DND-41 (cell line): ENCODE measurements at regions not wholly inside any gene's neighbourhood (a gene's known extent, or its start where the extent isn't known, plus 50 kb on each side); places are given as distances from the start of the nearest gene placed in this dataset.

Source experiments
- EZH2 ChIP-seq: IDR thresholded peaks from 3 replicates; pipeline ENCODE4 v1.6.1; 2012; ENCODE audit warnings: borderline replicate concordance, low read depth, mild to moderate bottlenecking, moderate library complexity, low read length, inconsistent platforms; ENCODE audit not compliant: severe bottlenecking
- TF ChIP-seq, protein P1 (sequence below): IDR thresholded peaks from 2 replicates; pipeline ENCODE4 v1.5.1; 2012; ENCODE audit warnings: borderline replicate concordance, low read length, moderate library complexity, mild to moderate bottlenecking; ENCODE audit not compliant: poor library complexity, severe bottlenecking; ENCODE audit errors: extremely low read depth

DNA sequence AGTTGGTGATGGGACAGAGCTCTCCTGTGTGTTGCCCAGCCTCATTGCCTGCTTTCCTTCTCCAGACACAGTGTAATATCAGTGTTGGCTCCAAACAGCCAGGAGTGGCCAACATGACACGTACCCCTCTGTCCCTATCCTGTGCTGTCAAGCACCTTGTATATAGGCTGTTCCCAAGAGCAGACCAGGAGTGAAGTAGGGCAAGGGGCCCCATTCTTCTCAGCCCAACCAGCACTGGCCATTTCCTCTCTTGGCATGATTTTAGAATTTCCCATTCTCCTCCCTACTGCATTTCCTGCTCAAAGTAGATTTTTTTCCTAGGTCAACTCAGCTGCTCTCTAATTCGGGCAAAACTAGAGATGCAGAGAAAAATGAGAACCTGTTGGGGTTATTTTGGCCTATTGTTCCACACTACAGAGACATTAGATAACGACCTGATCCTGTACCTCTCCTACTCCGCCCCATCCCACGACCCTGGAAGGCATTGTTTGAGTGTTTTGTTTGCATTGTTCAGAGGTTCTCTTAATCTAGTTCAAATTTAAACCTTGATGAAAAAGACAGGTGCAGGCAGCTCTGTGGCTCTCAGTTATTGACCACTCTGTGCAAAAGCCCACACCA is 95.6 kb downstream of the RASSF10 start:
- TF ChIP-seq, protein P1, sequence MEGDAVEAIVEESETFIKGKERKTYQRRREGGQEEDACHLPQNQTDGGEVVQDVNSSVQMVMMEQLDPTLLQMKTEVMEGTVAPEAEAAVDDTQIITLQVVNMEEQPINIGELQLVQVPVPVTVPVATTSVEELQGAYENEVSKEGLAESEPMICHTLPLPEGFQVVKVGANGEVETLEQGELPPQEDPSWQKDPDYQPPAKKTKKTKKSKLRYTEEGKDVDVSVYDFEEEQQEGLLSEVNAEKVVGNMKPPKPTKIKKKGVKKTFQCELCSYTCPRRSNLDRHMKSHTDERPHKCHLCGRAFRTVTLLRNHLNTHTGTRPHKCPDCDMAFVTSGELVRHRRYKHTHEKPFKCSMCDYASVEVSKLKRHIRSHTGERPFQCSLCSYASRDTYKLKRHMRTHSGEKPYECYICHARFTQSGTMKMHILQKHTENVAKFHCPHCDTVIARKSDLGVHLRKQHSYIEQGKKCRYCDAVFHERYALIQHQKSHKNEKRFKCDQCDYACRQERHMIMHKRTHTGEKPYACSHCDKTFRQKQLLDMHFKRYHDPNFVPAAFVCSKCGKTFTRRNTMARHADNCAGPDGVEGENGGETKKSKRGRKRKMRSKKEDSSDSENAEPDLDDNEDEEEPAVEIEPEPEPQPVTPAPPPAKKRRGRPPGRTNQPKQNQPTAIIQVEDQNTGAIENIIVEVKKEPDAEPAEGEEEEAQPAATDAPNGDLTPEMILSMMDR: no peak
- no peak for TF ChIP-seq EZH2
